Astrocyte (in vitro differentiated cells and primary cell): ENCODE measurements at regions not wholly inside any gene's neighbourhood (a gene's known extent, or its start where the extent isn't known, plus 50 kb on each side); places are given as distances from the start of the nearest gene placed in this dataset.

Source experiments
- DNase-seq: peaks from one replicate; pipeline ENCODE4 v3.0.0-alpha.2; 2010; ENCODE audit warnings: low read depth
- FAIRE-seq: peaks from 2 replicates; lab custom pipeline; 2011; peaks lifted over from hg19 to GRCh38; lab: Jason Lieb, UNC
- H2AFZ ChIP-seq: 2 replicates; pipeline ENCODE4 v1.6.0; 2012; ENCODE audit warnings: low read depth, low read length, inconsistent platforms
- H3K27ac ChIP-seq: 2 replicates; pipeline ENCODE4 v1.5.1; 2011; ENCODE audit warnings: low read depth, low read length, inconsistent platforms
- H3K27me3 ChIP-seq: 2 replicates; pipeline ENCODE4 v1.6.0; 2011; ENCODE audit warnings: low read length, inconsistent platforms; ENCODE audit not compliant: insufficient read depth
- H3K36me3 ChIP-seq: 2 replicates; pipeline ENCODE4 v1.5.1; 2011; ENCODE audit warnings: low read length, inconsistent platforms; ENCODE audit not compliant: insufficient read depth
- H3K4me1 ChIP-seq: 2 replicates; pipeline ENCODE4 v1.5.1; 2011; ENCODE audit warnings: low read length, inconsistent platforms; ENCODE audit not compliant: insufficient read depth
- H3K4me2 ChIP-seq: 2 replicates; pipeline ENCODE4 v1.6.0; 2012; ENCODE audit warnings: low read length, inconsistent platforms
- H3K4me3 ChIP-seq: 2 replicates; pipeline ENCODE4 v1.5.1; 2011; ENCODE audit warnings: low read depth, mild to moderate bottlenecking, low read length, inconsistent platforms; ENCODE audit not compliant: insufficient read depth
- H3K79me2 ChIP-seq: 2 replicates; pipeline ENCODE4 v1.6.0; 2012; ENCODE audit warnings: mild to moderate bottlenecking, low read length, inconsistent platforms; ENCODE audit not compliant: insufficient read depth
- H3K9ac ChIP-seq: 2 replicates; pipeline ENCODE4 v1.6.0; 2012; ENCODE audit warnings: mild to moderate bottlenecking, low read length, inconsistent platforms
- H3K9me3 ChIP-seq: 2 replicates; pipeline ENCODE4 v1.5.1; 2012; ENCODE audit warnings: low read depth, mild to moderate bottlenecking, low read length, inconsistent platforms; ENCODE audit not compliant: insufficient read depth
- H4K20me1 ChIP-seq: 2 replicates; pipeline ENCODE4 v1.6.0; 2012; ENCODE audit warnings: low read length, inconsistent platforms; ENCODE audit not compliant: insufficient read depth
- H3K27ac Mint-ChIP-seq: one replicate; pipeline ENCODE4 v1.8.0; 2021; ENCODE audit warnings: mild to moderate bottlenecking, mixed read lengths; ENCODE audit not compliant: unreplicated experiment
- H3K27me3 Mint-ChIP-seq: one replicate; pipeline ENCODE4 v1.8.0; 2021; ENCODE audit warnings: low read depth, mixed read lengths; ENCODE audit not compliant: unreplicated experiment
- H3K36me3 Mint-ChIP-seq: one replicate; pipeline ENCODE4 v1.8.0; 2021; ENCODE audit warnings: low read depth, mixed read lengths; ENCODE audit not compliant: unreplicated experiment
- H3K4me1 Mint-ChIP-seq: one replicate; pipeline ENCODE4 v1.8.0; 2021; ENCODE audit warnings: low read depth, mixed read lengths; ENCODE audit not compliant: unreplicated experiment
- H3K4me3 Mint-ChIP-seq: one replicate; pipeline ENCODE4 v1.8.0; 2021; ENCODE audit warnings: mild to moderate bottlenecking, moderate library complexity, mixed read lengths; ENCODE audit not compliant: unreplicated experiment
- H3K9me3 Mint-ChIP-seq: one replicate; pipeline ENCODE4 v1.8.0; 2021; ENCODE audit warnings: mild to moderate bottlenecking, mixed read lengths; ENCODE audit not compliant: unreplicated experiment
- CTCF ChIP-seq: IDR thresholded peaks from 2 replicates; pipeline ENCODE4 v1.5.1; 2011; ENCODE audit warnings: low read depth, mild to moderate bottlenecking, inconsistent platforms, low read length, moderate library complexity; ENCODE audit not compliant: insufficient read depth
- EZH2 ChIP-seq: IDR thresholded peaks from 2 replicates; pipeline ENCODE4 v1.6.1; 2012; ENCODE audit warnings: mild to moderate bottlenecking, low read length, inconsistent platforms; ENCODE audit not compliant: insufficient read depth

DNA sequence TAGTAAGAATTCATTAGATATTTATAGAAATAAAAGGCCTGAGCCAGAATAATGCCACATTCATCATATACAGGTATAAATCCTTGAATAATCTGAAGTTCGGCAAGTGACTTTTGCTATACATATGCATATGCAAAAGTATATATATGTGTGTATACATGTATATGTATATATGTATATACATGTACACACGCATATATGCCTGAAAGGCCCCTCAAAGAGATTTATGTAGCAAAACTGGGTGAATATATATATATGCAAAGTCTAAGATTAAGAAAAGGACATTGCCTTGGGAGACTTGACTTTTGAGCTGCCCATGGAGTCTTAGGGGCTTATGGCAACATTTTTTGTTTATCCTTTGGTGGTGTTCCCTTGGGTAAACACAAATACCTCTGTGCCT lies 231.4 kb downstream of the BMP2 start:
- no peak for DNase-seq
- H3K9ac ChIP-seq = no peak overlapping the region
- no peak overlapping the region for H3K27ac Mint-ChIP-seq
- H3K79me2 ChIP-seq = no peaks in the 10 kb centered on the region
- H3K9me3 Mint-ChIP-seq = no peaks in the 10 kb centered on the region
- no peaks in the 10 kb centered on the region for H3K27me3 ChIP-seq
- no peak overlapping the region for H2AFZ ChIP-seq
- H3K27ac ChIP-seq = no peak overlapping the region
- no peaks in the 10 kb centered on the region for H3K4me1 ChIP-seq
- no peaks in the 10 kb centered on the region for H3K9me3 ChIP-seq
- no peak overlapping the region for H3K4me3 ChIP-seq
- TF ChIP-seq EZH2 (no peak), CTCF (no peak)
- peaks cover 18% of the 10 kb centered on the region for H3K4me1 Mint-ChIP-seq
- H3K27me3 Mint-ChIP-seq = no peaks in the 10 kb centered on the region
- H3K36me3 ChIP-seq = no peaks in the 10 kb centered on the region
- H3K36me3 Mint-ChIP-seq = no peaks in the 10 kb centered on the region
- no peak for FAIRE-seq
- no peak overlapping the region for H3K4me2 ChIP-seq
- no peak overlapping the region for H3K4me3 Mint-ChIP-seq
- no peaks in the 10 kb centered on the region for H4K20me1 ChIP-seq

GRCh38 chr20:6999381-6999780 lies 231.9 kb downstream of the BMP2 start:
- H3K36me3 Mint-ChIP-seq = no peaks in the 10 kb centered on the region
- DNase-seq (no peak), FAIRE-seq (no peak)
- peaks cover 13% of the 10 kb centered on the region for H3K4me1 Mint-ChIP-seq
- Histone ChIP-seq H3K9ac (no peak overlapping the region), H3K4me3 (no peak overlapping the region), H3K4me2 (no peak overlapping the region), H4K20me1 (no peaks in the 10 kb centered on the region), H3K9me3 (no peaks in the 10 kb centered on the region), H3K4me1 (no peaks in the 10 kb centered on the region), H2AFZ (no peak overlapping the region), H3K27me3 (no peaks in the 10 kb centered on the region), H3K79me2 (no peaks in the 10 kb centered on the region), H3K36me3 (no peaks in the 10 kb centered on the region), H3K27ac (no peak overlapping the region)
- no peak overlapping the region for H3K27ac Mint-ChIP-seq
- H3K27me3 Mint-ChIP-seq = no peaks in the 10 kb centered on the region
- H3K4me3 Mint-ChIP-seq = no peak overlapping the region
- TF ChIP-seq EZH2 (no peak), CTCF (no peak)
- H3K9me3 Mint-ChIP-seq = no peaks in the 10 kb centered on the region

- Histone ChIP-seq H3K4me2 (no peak overlapping the region), H4K20me1 (no peaks in the 10 kb centered on the region), H3K9ac (no peak overlapping the region), H3K4me1 (no peaks in the 10 kb centered on the region), H3K27ac (no peak overlapping the region), H3K79me2 (no peaks in the 10 kb centered on the region), H2AFZ (no peak overlapping the region), H3K9me3 (no peaks in the 10 kb centered on the region), H3K36me3 (no peaks in the 10 kb centered on the region), H3K4me3 (no peak overlapping the region), H3K27me3 (no peaks in the 10 kb centered on the region)
- Mint-ChIP-seq H3K9me3 (peaks cover 7% of the 10 kb centered on the region), H3K36me3 (no peaks in the 10 kb centered on the region), H3K27ac (no peak overlapping the region), H3K4me3 (no peak overlapping the region), H3K4me1 (peaks cover 6% of the 10 kb centered on the region), H3K27me3 (no peaks in the 10 kb centered on the region)
- FAIRE-seq (no peak), DNase-seq (peak; percentile 3)
- TF ChIP-seq CTCF = no peak
- TF ChIP-seq EZH2 = no peak
These were observed 236.1 kb downstream of the BMP2 start for GRCh38 chr20:7003598-7003997.
